Fibroblast of peridontal ligament (primary cell): ENCODE measurements at regions not wholly inside any gene's neighbourhood (a gene's known extent, or its start where the extent isn't known, plus 50 kb on each side); places are given as distances from the start of the nearest gene placed in this dataset.
"Not testable (repeated sequence)": the region's sequence is repeated elsewhere in the genome, so short reads cannot be mapped to it uniquely, and the experiment has no call there.

Experiments used
- DNase-seq: peaks from one replicate; pipeline ENCODE4 v3.0.0-alpha.2; 2010; ENCODE audit errors: extremely low read depth

DNA sequence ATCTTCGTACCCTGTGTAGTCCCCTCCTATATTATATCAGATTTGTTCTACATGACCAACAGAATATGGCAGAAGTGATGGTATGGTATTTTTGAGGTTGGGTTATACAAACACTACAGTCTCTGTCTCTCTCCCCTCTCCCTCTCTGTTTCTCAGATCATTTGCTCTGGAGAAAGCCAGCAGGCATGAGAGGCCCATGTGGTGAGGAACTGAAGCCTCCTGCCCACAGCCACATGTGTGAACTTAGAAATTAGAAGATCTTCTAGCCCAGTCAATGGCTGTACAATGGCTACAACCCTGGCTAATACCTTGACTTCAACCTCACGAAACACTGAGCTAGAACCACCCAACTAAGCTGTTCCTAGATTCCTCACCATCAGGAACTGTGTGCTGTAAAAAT lies 250.6 kb downstream of the SMAD2 start:
- DNase-seq = no peak

DNA sequence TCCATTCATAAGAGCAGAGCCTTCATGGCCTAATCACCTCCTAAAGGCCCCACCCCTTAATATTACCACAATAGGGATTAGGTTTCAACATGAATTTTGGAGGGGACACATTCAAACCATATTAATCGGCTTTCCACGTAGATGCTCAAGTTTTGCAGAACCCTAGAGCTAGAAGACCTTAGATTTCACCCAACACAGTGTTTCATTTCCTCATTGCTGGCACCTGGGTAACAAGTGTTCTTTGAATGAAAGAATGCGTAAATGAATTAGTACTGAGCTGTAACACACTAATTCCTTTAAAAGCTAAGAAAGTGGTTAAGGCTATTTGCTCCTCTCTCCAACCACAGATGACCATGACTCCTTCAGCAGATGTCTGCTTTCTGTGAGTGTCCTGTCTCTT lies 252.5 kb downstream of the SMAD2 start:
- DNase-seq = no peak

DNA sequence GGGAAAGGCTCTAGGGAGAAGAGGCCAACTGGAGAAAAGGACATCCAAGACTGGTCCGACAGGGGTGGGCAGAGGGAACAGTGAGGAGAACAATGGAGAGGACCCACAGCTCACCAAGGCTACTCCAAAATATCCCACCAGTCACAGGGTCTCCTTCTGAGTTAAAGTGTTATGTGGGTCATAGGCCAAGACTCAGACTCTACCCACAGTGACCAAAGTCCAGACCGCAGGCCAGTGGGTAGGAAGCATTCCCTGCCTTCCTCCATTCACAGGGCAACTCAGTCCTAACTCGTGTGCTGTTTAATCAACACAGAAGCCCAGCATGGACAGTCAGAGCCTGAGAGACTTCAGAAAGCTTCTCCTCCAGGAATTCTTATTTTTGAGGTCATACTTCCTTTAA lies 260.6 kb downstream of the SMAD2 start:
- DNase-seq = no peak

DNA sequence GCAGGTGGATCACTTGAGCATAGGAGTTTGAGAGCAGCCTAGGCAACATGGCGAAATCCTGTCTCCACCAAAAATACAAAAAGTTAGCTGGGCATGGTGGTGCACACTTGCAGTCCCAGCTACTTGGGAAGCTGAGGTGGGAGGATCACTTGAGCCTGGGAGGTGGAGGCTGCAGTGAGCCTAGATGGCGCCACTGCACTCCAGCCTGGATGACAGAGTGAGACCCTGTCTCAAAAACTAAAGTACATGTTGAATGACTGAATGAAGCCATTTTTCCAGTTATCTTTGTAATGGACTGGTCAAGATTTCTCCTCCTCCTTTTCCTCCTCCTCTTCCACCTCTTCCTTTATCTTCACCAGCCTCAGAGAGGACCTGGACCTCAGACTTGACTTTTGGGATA lies 272.0 kb downstream of the SMAD2 start:
- no peak for DNase-seq

DNA sequence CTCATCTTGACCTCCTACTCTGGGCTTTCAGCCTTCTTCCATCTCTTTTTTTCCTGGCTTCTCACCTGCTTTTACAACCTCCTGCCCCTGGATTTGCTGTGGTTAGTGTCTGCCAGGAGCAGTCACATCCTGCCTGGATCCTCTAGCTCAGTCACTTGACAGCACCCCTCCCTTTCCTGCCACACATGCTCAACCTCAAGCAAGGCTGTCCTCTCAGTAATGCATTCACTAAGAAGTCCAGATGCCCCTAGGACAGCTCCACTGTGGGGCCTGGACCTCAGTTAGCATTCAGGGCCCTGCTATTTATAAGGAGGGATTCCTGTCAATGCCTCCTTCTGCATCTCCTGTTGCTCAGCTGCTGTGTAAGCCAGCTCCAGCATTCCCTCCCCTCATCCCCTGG lies 275.5 kb downstream of the SMAD2 start:
- no peak for DNase-seq

DNA sequence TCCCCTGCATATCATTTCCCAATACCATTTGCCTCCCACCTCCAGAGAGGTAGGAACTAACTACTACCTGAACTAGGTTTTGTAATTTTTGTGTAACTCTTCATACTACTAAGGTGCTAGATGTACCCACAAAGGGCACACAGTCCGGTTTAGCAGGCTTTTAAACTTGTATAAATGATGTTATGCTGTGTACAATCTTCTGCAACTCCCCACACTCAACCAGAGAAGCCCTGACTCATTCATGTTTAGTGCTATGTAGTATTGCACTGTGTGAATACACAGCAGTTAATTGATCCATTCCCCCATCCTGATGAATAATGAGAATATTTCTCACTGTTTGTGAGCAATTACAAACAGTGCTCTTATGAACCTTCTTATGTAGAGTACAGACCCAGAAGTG lies 285.6 kb downstream of the SMAD2 start:
- no peak for DNase-seq

DNA sequence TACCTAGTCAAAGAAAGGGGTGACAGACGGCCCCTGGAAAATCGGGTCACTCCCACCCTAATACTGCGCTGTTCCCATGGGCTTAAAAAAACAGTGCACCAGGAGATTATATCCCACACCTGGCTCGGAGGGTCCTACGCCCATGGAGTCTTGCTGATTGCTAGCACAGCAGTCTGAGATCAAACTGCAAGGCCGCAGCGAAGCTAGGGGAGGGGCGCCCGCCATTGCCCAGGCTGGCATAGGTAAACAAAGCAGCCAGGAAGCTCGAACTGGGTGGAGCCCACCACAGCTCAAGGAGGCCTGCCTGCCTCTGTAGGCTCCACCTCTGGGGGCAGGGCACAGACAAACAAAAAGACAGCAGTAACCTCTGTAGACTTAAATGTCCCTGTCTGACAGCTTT lies 292.9 kb downstream of the SMAD2 start:
- not testable (repeated sequence) for DNase-seq

DNA sequence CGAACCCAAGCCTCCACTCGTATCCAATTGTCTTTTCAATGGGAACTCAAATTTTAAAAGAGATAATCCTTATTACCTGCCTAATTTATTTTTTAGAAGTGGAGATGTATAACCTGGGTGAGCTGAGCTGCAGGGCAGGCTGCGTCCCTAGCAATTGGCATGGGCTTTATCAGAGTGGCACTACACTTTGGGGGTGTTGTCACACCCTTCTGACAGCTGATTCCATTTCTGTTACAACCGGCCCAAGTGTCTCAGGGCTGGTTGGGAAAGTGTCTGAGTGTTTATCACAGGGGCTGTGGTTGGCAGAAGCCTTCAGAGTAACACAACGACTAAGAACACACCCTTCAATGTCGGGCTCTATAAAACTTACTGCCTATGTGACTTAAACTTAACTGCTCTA lies 295.0 kb downstream of the SMAD2 start:
- DNase-seq = no peak

DNA sequence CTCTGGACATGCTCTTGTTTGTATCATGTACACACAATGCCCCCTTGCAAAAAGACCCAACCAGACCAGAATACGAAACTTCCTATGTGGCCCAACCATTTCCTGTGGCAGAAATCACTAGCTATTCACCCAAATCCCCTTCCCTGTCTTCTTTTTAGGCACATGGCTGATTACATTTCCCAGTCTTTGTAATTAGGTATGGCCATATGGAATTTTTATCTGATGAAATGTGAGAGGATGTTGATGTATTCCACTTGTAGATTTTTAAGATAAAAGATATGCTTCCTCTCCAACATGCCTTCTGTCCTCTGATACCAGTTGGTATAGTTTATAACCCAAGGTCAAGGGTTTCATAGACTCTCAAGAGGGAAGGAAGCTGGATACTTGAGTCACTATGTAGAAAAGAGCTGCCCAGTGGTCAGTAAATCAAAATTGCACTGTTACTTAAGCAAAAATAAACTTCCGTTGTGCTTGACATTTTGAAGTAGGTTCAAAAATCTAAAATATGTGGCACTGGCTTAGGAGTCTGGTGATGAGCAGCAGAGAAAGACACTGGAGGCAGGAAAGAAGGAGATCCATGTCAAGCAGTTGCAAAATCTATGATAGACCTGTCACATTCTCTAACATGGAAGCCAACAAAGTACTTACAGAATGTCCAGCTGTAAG lies 297.4 kb downstream of the SMAD2 start:
- no peak for DNase-seq

DNA sequence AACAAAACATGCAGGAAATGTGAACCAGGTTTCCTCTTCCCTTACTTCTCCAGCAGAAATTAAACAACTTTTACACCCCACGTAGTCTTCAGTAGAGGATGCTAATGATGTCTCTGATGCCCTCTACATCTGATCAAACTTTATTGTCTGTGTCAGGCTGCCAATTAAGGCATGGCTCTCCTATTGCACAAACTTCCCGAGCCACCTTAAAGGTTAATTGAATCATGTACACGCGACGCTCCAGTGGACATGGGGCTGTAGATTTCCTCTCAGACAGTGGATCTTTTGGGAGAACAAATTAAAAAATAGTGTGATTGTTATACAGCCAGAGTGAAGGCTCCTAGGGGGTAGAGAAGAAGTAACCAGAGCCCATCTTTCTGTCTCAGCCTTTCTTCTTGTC lies 301.6 kb downstream of the SMAD2 start:
- DNase-seq = no peak

DNA sequence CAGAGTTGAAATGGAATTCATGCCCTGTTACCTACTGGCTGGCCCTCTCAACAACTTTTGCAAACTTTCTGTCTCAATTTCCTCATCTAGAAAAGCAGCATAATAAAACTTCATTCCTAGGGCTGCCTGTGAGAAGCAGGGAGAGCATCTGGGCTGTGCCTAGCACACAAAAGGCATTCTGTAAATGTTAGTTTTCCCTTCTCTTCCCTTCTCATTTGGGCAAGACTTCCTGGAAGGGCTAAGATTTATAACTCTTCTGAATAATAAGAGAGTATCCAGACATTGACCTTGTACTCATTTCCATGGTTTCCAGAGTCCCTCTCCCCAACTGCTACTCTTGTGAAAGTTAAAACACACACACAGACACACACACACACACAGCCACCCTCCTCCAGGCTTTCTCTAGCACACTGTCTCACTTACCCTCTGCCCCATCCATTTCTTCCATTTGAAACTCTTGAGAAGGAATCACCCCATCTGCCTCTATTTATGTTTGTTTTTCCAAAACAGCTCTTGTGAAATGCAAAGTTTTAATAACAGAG lies 302.1 kb downstream of the SMAD2 start:
- no peak for DNase-seq

DNA sequence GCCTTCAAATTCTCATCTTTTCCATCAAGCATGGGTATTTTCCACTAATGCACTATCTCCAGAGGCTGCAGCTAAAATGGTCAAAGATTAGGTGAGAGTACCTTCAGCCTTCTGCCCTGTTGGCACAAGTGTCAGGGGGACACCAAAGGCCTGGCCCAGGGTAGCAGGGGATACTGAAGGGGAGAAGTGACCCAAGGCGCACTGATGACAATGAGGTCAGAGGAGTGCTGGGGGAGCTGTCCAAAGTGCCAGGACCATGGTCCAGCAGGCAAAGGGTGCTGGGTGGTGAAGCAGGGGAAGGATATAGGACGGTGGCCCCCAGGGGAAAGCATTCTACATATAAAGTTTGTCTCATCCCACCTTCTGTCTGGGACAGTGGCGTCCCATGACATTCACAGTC lies 303.4 kb downstream of the SMAD2 start:
- no peak for DNase-seq

DNA sequence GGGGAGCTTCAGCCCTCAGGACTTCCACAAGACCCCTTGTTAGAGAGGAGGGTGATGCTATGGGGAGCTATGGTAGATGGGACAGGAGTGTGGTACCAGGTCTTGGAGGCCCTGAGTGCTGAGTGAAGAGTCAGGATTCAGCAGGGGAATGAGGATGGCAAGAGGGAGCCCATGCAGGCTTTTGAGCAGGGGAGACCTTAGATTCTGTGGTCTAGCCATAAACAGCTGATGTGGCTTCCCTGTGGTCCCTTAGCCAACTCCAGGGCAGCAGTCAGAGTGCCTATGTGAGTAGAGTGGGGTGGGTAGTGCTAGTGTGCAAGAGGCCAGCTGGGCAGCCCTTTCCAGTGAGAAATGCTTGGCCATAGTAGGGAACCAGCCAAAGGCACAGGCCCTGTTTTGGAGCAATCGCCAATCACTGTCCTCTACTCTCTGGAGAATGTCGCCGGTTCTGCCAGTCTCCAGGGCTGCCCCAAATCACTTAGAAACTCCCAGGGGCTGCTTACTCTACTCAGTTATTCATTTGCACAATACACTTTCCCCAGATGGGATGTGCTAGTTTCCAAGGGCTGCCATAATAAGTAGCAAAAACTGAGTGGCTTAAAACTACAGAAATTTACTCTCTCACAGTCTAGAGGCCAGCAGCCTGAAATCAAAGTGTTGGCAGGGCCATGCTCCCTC lies 310.5 kb downstream of the SMAD2 start:
- DNase-seq = no peak

DNA sequence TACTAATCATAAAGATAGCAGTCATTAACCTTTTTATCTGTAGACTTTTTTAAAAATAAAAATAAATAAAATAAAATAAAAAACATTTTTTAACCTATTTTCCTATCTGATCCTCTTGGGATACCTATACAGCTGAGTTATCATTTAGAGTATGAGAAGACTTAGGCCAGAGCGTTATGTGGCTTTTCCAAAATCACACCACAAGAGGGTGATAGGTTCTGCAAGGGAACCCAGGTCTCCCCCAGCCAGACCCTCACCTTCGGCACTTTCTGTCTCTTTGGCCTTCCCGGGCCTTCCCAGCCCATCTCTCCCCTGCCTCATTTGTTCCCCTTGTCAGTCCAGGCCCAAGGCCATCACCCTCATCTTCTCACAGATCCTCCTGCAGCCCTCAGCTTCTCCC lies 311.7 kb downstream of the SMAD2 start:
- no peak for DNase-seq

DNA sequence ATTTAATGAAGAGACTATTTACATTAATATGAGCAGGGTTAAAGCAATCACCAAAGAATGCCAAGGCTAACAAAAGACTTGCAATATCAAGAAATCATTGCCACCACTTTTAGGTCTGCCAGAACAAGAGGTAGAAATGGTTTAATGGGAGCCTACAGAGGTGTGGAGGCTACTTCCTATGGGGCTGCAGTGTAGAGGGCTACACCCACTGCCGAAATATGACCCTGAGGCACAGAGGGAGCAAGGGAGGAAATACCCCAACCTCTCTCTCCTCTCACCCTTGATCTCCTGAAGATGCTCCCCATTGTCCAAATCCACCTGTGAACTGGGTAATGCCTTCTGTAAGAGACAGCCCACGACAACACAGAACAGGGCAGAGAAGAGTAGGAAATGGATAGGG lies 315.4 kb downstream of the SMAD2 start:
- DNase-seq = no peak

DNA sequence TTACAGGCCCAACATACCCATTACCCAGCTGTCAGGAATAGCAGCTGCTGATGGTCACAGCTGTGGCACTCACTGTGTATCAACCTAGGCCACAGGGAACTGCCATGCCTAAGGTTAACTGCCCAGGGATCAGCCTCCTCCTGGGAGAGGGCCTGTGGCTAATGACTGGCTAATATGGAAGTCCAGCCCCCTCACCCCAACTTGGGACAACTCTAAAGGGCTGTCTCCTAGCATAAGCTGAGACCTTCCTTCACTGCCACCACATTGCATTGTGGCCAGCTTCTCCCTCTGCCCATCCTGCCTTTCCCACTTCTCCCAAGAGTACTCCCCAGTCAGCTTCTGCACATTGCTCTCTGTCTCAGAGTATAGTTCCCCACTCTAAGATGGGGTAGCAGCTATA lies 316.5 kb downstream of the SMAD2 start:
- DNase-seq = no peak

DNA sequence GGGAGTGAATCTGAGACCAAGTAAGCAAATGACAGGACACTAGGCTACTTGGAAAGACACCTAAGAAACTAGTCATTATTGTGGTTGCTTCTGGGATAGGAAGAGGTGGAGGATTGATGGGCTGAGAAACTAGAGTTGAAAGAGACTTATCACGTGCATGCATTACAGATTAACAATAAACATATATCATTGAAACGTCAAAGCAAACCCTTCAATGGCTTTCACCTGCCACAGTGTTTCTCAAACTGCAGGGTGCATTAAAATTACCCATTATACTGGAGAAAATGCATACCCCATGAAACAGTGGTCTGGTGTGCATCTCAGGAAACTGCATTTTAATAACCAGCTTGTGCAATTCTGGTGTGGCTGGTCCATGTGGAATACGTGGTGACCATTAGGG lies 318.8 kb downstream of the SMAD2 start:
- no peak for DNase-seq

DNA sequence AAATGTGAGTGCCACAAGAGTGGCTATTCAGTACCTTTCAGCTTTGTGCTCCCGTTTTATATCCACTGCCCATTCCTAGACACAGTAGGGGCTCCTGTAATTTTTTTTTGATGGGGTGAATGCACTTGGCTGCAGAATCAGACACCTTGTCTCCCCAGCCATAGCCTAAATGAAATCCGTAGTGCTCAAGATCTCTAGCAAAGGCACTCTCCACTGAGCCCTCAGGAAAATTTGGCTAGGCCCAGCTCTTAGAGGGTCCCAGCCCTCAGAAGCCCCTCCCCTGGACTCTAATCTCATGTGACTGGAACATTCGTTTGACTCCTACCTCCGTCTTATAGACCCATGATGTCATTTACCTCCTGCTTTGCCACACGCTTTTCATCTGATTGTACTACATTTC lies 323.9 kb downstream of the SMAD2 start:
- no peak for DNase-seq

DNA sequence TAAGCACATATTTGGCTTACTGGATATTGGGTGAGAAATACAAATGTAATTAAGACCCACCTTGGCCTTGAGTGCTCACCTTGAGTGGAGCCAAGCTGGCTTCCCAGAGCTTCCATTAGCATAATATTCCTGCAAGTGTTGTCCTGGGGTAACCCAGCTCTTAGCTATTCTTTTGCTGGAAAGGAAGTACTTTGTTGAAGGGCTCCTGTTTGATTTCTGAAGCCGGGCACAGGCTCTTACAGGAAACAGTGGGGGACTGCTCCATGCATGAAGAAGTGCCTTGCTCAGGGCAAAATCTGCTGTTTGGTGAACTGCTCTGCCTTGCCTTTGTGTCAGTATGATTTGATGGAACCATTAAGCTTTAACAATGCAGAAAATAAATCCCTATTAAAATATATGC lies 325.4 kb downstream of the SMAD2 start:
- no peak for DNase-seq

DNA sequence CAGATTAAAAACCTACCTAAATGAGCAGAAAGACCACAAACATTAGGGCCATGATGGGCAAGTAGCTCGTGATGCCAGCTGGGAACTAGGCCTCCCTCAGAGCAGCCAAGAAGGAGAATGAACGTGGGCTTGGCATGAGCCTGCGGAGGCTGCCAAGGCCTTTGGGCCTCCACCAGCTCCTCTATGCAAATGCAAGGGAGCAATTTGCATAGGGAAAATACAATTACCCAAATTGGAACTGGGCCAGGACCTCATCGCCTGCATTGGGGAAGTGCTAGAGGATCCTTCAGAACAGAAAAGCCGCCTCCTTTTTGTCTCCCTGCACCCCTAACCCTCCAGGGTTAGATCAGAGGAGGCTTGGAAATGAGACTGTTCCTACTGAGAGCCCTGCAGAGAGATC lies 326.4 kb downstream of the SMAD2 start:
- DNase-seq = no peak

DNA sequence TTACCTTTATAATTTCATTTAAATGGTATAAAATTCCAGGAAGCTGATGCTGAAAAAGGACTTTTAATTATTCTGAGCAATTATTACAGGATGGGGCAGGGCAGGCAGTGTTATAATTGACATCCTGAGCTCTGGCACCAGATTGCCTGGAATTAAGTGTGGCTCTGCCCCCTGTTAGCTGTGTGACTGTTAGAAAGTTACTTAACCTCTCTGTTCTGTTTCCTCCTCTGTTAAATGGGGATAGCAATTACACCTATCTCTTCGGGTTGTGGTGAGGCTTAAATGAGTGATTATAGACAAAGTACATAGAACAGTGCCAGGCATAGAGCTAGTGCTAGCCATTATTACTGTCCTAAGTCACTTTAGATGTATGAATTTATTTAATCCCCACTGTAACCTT lies 327.3 kb downstream of the SMAD2 start:
- no peak for DNase-seq

DNA sequence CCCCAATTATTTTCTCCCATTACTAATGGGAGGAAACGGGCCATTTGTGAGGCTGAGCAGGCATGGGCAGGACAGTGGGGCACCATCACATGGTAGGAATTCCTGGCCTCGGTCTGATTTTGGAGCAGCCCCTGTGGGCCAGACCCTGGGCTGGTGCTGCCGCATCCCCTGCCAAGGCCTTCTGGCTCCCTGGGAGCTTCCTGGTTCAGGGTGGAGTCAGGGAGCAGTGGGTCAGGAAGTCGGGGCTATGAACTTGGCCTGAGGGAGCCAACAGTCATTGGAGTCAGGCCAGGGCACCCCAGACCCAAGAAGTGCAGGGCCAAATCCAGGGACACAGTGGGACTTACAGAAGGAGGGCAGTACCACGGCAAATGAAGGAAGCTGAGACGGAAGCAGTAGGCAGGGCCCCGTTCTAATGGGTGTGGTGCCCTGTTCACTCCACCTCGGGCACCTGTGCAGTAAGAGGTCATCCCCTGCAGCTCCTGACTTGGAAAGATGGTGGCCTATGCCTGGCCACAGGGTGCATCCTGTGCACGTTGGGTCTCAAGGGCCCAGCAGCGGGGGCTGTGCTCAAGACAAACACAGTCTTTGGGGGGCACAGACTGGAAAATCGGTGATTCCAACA lies 328.1 kb downstream of the SMAD2 start:
- DNase-seq = no peak

DNA sequence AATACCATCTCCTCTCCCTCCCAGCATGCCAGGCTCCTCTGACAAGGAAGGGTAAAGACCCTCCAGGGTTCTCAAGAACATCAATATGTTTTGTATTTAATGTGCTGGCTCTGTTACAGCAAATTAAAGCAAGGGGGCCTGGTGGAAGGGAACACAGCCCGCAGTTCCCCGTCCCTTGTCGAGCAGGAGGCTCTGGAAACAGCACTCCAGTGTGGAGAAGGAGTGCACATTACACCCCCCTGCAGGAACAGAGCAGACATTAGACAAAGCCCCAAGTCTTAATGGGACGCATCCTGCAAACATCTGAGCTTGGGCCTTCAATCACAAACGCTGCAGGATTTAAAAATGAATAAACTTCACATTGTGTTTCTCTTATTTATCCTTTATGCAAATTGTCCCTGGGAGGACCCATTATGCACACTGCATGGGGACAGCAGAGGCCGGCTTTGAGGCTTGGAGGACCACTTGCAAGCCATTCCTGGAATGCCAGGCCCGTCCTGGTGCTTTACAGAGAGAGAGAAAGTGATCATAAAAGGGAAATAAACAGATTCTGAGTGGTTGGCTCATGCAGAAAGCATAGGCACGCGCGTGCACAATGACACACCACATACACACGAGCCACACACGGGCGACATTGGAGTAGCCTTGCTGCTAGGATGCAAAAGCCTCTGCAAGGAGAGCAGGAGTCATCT lies 328.7 kb downstream of the SMAD2 start:
- no peak for DNase-seq
